Endothelial cell of umbilical vein (primary cell): ENCODE measurements at regions not wholly inside any gene's neighbourhood (a gene's known extent, or its start where the extent isn't known, plus 50 kb on each side); places are given as distances from the start of the nearest gene placed in this dataset.

Experiments used
- BruUV-seq: library from RNA; stranded (reverse); fragments of 400-500 nt; replicated peaks from 2 replicates; lab custom pipeline; 2021; lab: Mats Ljungman, UMichigan
- CTCF ChIA-PET: fragments of 300-600, 350-600 bp; sonication (Branson Sonifier 250); formaldehyde crosslinking; loops from one replicate; lab custom pipeline; 2021; ENCODE audit warnings: antibody characterized with exemption, inconsistent platforms; lab: Charles Lee
- POLR2A ChIA-PET: fragments of 300-600, 350-600 bp; sonication (Branson Sonifier 250); formaldehyde crosslinking; loops from one replicate; lab custom pipeline; 2021; ENCODE audit warnings: antibody characterized with exemption, inconsistent platforms; lab: Charles Lee
- DNase-seq: peaks from one replicate; pipeline ENCODE4 v3.0.0-alpha.2; 2011; ENCODE audit warnings: low read depth, low spot score
- FAIRE-seq: peaks from 2 replicates; lab custom pipeline; 2011; peaks lifted over from hg19 to GRCh38; lab: Jason Lieb, UNC
- H2AFZ ChIP-seq: 2 replicates; pipeline ENCODE4 v1.6.0; 2012; ENCODE audit warnings: low read depth, low read length, control low read depth, inconsistent platforms
- H3K27ac ChIP-seq: 2 replicates; pipeline ENCODE4 v1.5.1; 2011; ENCODE audit warnings: low read depth, mild to moderate bottlenecking, control low read depth, low read length, moderate library complexity; ENCODE audit not compliant: insufficient read depth
- H3K27me3 ChIP-seq, 2 experiments: 2 replicates each; pipeline versions ENCODE4 v1.6.0 to v1.6.1; 2011; ENCODE audit warnings: low read length in 2 of 2, mixed read lengths in 1 of 2; ENCODE audit not compliant: control insufficient read depth in 2 of 2, insufficient read depth in 2 of 2
- H3K36me3 ChIP-seq, 2 experiments: 2 replicates in 1 of 2; 3 replicates in 1 of 2; pipeline ENCODE4 v1.5.1; 2011; ENCODE audit warnings: low read length in 2 of 2, mild to moderate bottlenecking in 1 of 2, moderate library complexity in 1 of 2; ENCODE audit not compliant: control insufficient read depth in 2 of 2, insufficient read depth in 2 of 2; ENCODE audit errors: extremely low read depth in 1 of 2
- H3K4me1 ChIP-seq: 3 replicates; pipeline ENCODE4 v1.5.1; 2011; ENCODE audit warnings: mild to moderate bottlenecking, low read length; ENCODE audit not compliant: control insufficient read depth, insufficient read depth; ENCODE audit errors: extremely low read depth
- H3K4me2 ChIP-seq: 2 replicates; pipeline ENCODE4 v1.6.1; 2011; ENCODE audit warnings: low read length, control low read depth, mixed read lengths; ENCODE audit not compliant: insufficient read depth
- H3K4me3 ChIP-seq, 3 experiments: fragments of 200-600 bp in 1 of 3; sonication (generic), shearing (Covaris generic) in 1 of 3; replicated peaks in 1 of 3; 2 replicates each; pipeline ENCODE4 v1.5.1; 2011 to 2016; ENCODE audit warnings: control low read depth in 3 of 3, low read length in 3 of 3, mild to moderate bottlenecking in 2 of 3, inconsistent platforms in 1 of 3, low read depth in 1 of 3, moderate library complexity in 1 of 3; ENCODE audit not compliant: insufficient read depth in 1 of 3
- H3K79me2 ChIP-seq: 2 replicates; pipeline ENCODE4 v1.6.0; 2012; ENCODE audit warnings: low read length, inconsistent platforms; ENCODE audit not compliant: control insufficient read depth, insufficient read depth
- H3K9ac ChIP-seq: replicated peaks from 2 replicates; pipeline ENCODE3; 2011; ENCODE audit warnings: low read length, control low read depth; ENCODE audit not compliant: insufficient read depth; ENCODE audit errors: extremely low read depth
- H3K9me1 ChIP-seq: replicated peaks from 3 replicates; pipeline ENCODE4 v1.6.0; 2011; ENCODE audit warnings: mild to moderate bottlenecking, low read length; ENCODE audit not compliant: control insufficient read depth, insufficient read depth; ENCODE audit errors: extremely low read depth
- H3K9me3 ChIP-seq: replicated peaks from 2 replicates; pipeline ENCODE4 v1.5.1; 2012; ENCODE audit warnings: low read length, inconsistent platforms; ENCODE audit not compliant: control insufficient read depth, insufficient read depth
- H4K20me1 ChIP-seq: replicated peaks from 2 replicates; pipeline ENCODE3; 2011; ENCODE audit warnings: mild to moderate bottlenecking, low read length; ENCODE audit not compliant: control insufficient read depth, insufficient read depth; ENCODE audit errors: extremely low read depth
- CTCF ChIP-seq, 2 donors: IDR thresholded peaks; 1 replicate in 1 of 2; 2 replicates in 1 of 2; pipeline ENCODE4 v1.5.1; 2011; ENCODE audit warnings: low read length in 2 of 2, mild to moderate bottlenecking in 2 of 2, moderate library complexity in 2 of 2, control low read depth in 1 of 2, inconsistent platforms in 1 of 2, low read depth in 1 of 2; ENCODE audit not compliant: insufficient read depth in 1 of 2; ENCODE audit errors: extremely low read depth in 1 of 2
- EZH2 ChIP-seq: IDR thresholded peaks from 2 replicates; pipeline ENCODE4 v1.6.1; 2012; ENCODE audit warnings: borderline replicate concordance, low read depth, mild to moderate bottlenecking, moderate library complexity, low read length, inconsistent platforms; ENCODE audit not compliant: severe bottlenecking
- FOS ChIP-seq: IDR thresholded peaks from 2 replicates; pipeline ENCODE4 v1.6.1; 2011; ENCODE audit warnings: mild to moderate bottlenecking, low read length, moderate library complexity, borderline replicate concordance; ENCODE audit not compliant: insufficient read depth
- GATA2 ChIP-seq: IDR thresholded peaks from 2 replicates; pipeline ENCODE4 v1.7.0; 2011; ENCODE audit warnings: low read depth, mild to moderate bottlenecking, moderate library complexity, mixed read lengths, low read length; ENCODE audit not compliant: insufficient read length, insufficient read depth
- JUN ChIP-seq: IDR thresholded peaks from 2 replicates; pipeline ENCODE4 v1.6.1; 2011; ENCODE audit warnings: borderline replicate concordance, low read depth; ENCODE audit not compliant: insufficient read length, insufficient read depth
- MAX ChIP-seq: IDR thresholded peaks from 2 replicates; pipeline ENCODE4 v1.6.1; 2011; ENCODE audit not compliant: insufficient read depth, insufficient read length
- MYC ChIP-seq: IDR thresholded peaks from one replicate; pipeline ENCODE4 v1.6.1; 2011; ENCODE audit warnings: mild to moderate bottlenecking, low read depth, low read length
- POLR2A ChIP-seq: IDR thresholded peaks from 2 replicates; pipeline ENCODE4 v1.6.1; 2012; ENCODE audit warnings: low read depth, mild to moderate bottlenecking, control low read depth, low read length
- POLR2AphosphoS5 ChIP-seq: IDR thresholded peaks from 2 replicates; pipeline ENCODE4 v1.6.1; 2012; ENCODE audit warnings: low read depth, mild to moderate bottlenecking, control low read depth, low read length, moderate library complexity; ENCODE audit not compliant: insufficient read depth
- dilution Hi-C: fragments of 300-500 bp; cut with MboI; formaldehyde crosslinking; loops from one replicate; pipeline ENCODE4 v1.15.0; 2019; ENCODE audit warnings: low sequenced_read_pairs; ENCODE audit not compliant: extremely low pct_ligation_motif_present
- intact Hi-C: fragments of 100-400 bp; cut with micrococcal nuclease; formaldehyde crosslinking; loops from one replicate; pipeline ENCODE4 v1.10.0; 2022

- intact Hi-C loops (no loop called here), dilution Hi-C loops (no loop called here)
- no peak overlapping the region for H3K4me3 ChIP-seq
- ChIA-PET POLR2A (no interaction called here), CTCF (no interaction called here)
- no peaks in the 10 kb centered on the region for H3K36me3 ChIP-seq
- no peaks in the 10 kb centered on the region for H3K4me1 ChIP-seq
- H3K27ac ChIP-seq = no peak overlapping the region
- DNase-seq (no peak), FAIRE-seq (no peak)
- H3K9me3 ChIP-seq = no peaks in the 10 kb centered on the region
- no peak for TF ChIP-seq POLR2A
- no peak for TF ChIP-seq POLR2AphosphoS5
- TF ChIP-seq GATA2 = no peak
- no peak for TF ChIP-seq MYC
- TF ChIP-seq FOS = no peak
- TF ChIP-seq CTCF (IDR thresholded peaks at IDR 0.05; ENCODE audit: extremely low read depth in 1 of 2, insufficient read depth in 1 of 2, low read depth in 1 of 2, low read length in 2 of 2) = no peak
- TF ChIP-seq EZH2 = no peak
- no peak for TF ChIP-seq JUN
- TF ChIP-seq MAX = no peak
- H3K9ac ChIP-seq = no peak overlapping the region
- no peak overlapping the region for H2AFZ ChIP-seq
- H3K9me1 ChIP-seq = no peaks in the 10 kb centered on the region
- no peak overlapping the region for H3K4me2 ChIP-seq
- no peaks in the 10 kb centered on the region for H3K79me2 ChIP-seq
- H4K20me1 ChIP-seq = no peaks in the 10 kb centered on the region
- H3K27me3 ChIP-seq = no peaks in the 10 kb centered on the region
- no TSS peak for BruUV-seq
Observed at GRCh38 chrX:43279341-43279808, 376.7 kb upstream of the MAOA start.
